C4-2B (cell line): ENCODE measurements at regions not wholly inside any gene's neighbourhood (a gene's known extent, or its start where the extent isn't known, plus 50 kb on each side); places are given as distances from the start of the nearest gene placed in this dataset.

Source experiments
- CTCF ChIP-seq: fragments of 450-650 bp; conservative IDR thresholded peaks from 2 replicates; pipeline ENCODE4 v1.5.1; 2017; ENCODE audit warnings: mild to moderate bottlenecking
- ZFX ChIP-seq: fragments of 450-650 bp; IDR thresholded peaks from 2 replicates; pipeline ENCODE4 v1.6.1; 2017

- TF ChIP-seq CTCF (no peak), ZFX (no peak)
Observed at GRCh38 chrX:113514906-113515305, 674.3 kb upstream of the AMOT start.
